Loucy (cell line): ENCODE measurements at regions not wholly inside any gene's neighbourhood (a gene's known extent, or its start where the extent isn't known, plus 50 kb on each side); places are given as distances from the start of the nearest gene placed in this dataset.

Source experiments
- H2AFZ ChIP-seq: fragments of 200-600 bp; sonication (generic); 2 replicates; pipeline ENCODE4 v1.6.0; 2016; ENCODE audit warnings: antibody characterized with exemption, mild to moderate bottlenecking, low read length, moderate library complexity
- H3F3A ChIP-seq: fragments of 200-600 bp; 2 replicates; pipeline ENCODE4 v1.6.0; 2016; ENCODE audit warnings: antibody characterized with exemption, low read depth, mild to moderate bottlenecking
- H3K27me3 ChIP-seq: fragments of 200-600 bp; sonication (generic); 2 replicates; pipeline ENCODE4 v1.6.1; 2014; ENCODE audit warnings: low read length, mild to moderate bottlenecking; ENCODE audit not compliant: insufficient read depth, poor library complexity, severe bottlenecking
- H3K36me3 ChIP-seq: fragments of 200-600 bp; sonication (generic); 2 replicates; pipeline ENCODE4 v1.6.1; 2016; ENCODE audit warnings: low read length; ENCODE audit not compliant: insufficient read depth
- H3K4me1 ChIP-seq: fragments of 200-600 bp; sonication (generic); 2 replicates; pipeline ENCODE4 v1.5.1; 2014; ENCODE audit warnings: low read length, mild to moderate bottlenecking; ENCODE audit not compliant: insufficient read depth, poor library complexity, severe bottlenecking
- H3K4me2 ChIP-seq: fragments of 200-600 bp; sonication (generic); 2 replicates; pipeline ENCODE4 v1.6.0; 2014; ENCODE audit warnings: antibody characterized with exemption, low read length, low read depth, mild to moderate bottlenecking; ENCODE audit not compliant: poor library complexity, severe bottlenecking
- H3K4me3 ChIP-seq: fragments of 200-600 bp; sonication (generic); 2 replicates; pipeline ENCODE4 v1.5.1; 2014; ENCODE audit warnings: low read length, mild to moderate bottlenecking, mixed read lengths; ENCODE audit not compliant: poor library complexity, severe bottlenecking
- H3K79me2 ChIP-seq: fragments of 200-600 bp; sonication (generic); 2 replicates; pipeline ENCODE4 v1.6.1; 2014; ENCODE audit warnings: low read length; ENCODE audit not compliant: insufficient read depth
- H3K9ac ChIP-seq: fragments of 200-600 bp; sonication (generic); 2 replicates; pipeline ENCODE4 v1.6.0; 2014; ENCODE audit warnings: mild to moderate bottlenecking, low read depth, low read length, moderate library complexity; ENCODE audit not compliant: poor library complexity, severe bottlenecking
- H3K9me2 ChIP-seq: fragments of 200-600 bp; sonication (generic); replicated peaks from 2 replicates; pipeline ENCODE4 v1.6.1; 2016; ENCODE audit warnings: low read depth, low read length, mixed read lengths
- H3K9me3 ChIP-seq: fragments of 200-600 bp; sonication (generic); 2 replicates; pipeline ENCODE4 v1.6.1; 2014; ENCODE audit warnings: mild to moderate bottlenecking, antibody characterized with exemption, low read length, low read depth; ENCODE audit not compliant: insufficient read depth
- H4K20me1 ChIP-seq: fragments of 200-600 bp; sonication (generic); 2 replicates; pipeline ENCODE4 v1.6.0; 2014; ENCODE audit warnings: antibody characterized with exemption, low read length, mild to moderate bottlenecking; ENCODE audit not compliant: insufficient read depth, poor library complexity, severe bottlenecking
- EZH2phosphoT487 ChIP-seq: fragments of 200-600 bp; IDR thresholded peaks from 2 replicates; pipeline ENCODE4 v1.6.1; 2018; ENCODE audit warnings: antibody characterized with exemption, mild to moderate bottlenecking, moderate library complexity, borderline replicate concordance
- TF ChIP-seq, protein P1 (sequence below): fragments of 200-600 bp; sonication (generic); conservative IDR thresholded peaks from 2 replicates; pipeline ENCODE4 v1.5.1; 2014; ENCODE audit warnings: mild to moderate bottlenecking, antibody characterized with exemption, low read length

DNA sequence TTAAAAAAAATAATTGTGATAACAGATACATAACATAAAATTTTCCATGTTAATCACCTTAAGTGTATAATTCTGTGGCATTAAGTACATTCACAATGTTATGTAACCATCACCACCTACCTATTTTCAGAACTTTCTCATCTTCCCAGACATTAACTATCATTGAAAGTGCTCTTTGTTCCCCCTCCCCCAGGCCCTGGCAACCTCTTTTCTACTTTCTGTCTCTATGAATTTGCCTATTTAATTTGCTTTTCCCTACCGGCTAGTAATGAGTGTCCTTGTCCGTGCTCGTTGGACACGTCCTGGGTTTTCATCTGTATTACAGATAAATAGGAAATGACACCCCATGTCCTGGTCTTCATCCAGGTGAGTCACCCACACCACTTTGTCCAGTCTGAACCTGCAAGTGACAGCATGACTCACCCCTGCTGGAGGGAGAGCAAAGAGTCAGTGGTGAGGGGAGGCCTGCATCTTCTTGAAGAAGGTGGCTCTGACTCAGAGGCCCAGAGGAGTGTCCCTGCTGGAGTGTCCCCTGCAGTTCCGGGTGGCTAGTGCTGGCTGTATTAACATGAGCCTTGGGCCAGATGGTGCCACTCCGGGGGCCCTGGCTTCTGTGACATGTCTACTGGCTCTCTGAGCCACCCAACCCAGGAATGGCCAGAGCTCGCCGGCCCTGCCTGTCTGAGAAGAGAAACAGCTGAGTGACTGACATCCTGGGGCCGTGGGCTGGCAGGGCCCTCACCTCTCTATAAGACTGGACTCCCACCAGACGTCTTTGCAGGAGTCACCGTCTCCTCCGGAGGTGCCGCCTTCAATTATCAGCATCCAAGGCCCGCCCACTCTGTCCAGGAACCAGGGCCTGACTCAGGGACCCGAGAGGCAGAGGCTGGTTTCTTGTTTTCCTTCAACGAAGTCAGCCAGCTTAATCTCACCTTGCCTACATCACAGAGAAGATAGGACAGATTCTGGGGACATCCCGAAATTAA lies 503.2 kb upstream of the MKI67 start:
- no peak overlapping the region for H3K4me2 ChIP-seq
- H3K9ac ChIP-seq, result no peak overlapping the region
- no peaks in the 10 kb centered on the region for H3K36me3 ChIP-seq
- no peaks in the 10 kb centered on the region for H3K27me3 ChIP-seq
- no peaks in the 10 kb centered on the region for H4K20me1 ChIP-seq
- no peaks in the 10 kb centered on the region for H3K9me3 ChIP-seq
- H3K79me2 ChIP-seq, result no peaks in the 10 kb centered on the region
- no peaks in the 10 kb centered on the region for H3F3A ChIP-seq
- no peaks in the 10 kb centered on the region for H3K9me2 ChIP-seq
- no peaks in the 10 kb centered on the region for H3K4me1 ChIP-seq
- H2AFZ ChIP-seq, result no peak overlapping the region
- H3K4me3 ChIP-seq, result no peak overlapping the region
- TF ChIP-seq, protein P1, sequence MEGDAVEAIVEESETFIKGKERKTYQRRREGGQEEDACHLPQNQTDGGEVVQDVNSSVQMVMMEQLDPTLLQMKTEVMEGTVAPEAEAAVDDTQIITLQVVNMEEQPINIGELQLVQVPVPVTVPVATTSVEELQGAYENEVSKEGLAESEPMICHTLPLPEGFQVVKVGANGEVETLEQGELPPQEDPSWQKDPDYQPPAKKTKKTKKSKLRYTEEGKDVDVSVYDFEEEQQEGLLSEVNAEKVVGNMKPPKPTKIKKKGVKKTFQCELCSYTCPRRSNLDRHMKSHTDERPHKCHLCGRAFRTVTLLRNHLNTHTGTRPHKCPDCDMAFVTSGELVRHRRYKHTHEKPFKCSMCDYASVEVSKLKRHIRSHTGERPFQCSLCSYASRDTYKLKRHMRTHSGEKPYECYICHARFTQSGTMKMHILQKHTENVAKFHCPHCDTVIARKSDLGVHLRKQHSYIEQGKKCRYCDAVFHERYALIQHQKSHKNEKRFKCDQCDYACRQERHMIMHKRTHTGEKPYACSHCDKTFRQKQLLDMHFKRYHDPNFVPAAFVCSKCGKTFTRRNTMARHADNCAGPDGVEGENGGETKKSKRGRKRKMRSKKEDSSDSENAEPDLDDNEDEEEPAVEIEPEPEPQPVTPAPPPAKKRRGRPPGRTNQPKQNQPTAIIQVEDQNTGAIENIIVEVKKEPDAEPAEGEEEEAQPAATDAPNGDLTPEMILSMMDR, result no peak
- TF ChIP-seq EZH2phosphoT487, result no peak

DNA sequence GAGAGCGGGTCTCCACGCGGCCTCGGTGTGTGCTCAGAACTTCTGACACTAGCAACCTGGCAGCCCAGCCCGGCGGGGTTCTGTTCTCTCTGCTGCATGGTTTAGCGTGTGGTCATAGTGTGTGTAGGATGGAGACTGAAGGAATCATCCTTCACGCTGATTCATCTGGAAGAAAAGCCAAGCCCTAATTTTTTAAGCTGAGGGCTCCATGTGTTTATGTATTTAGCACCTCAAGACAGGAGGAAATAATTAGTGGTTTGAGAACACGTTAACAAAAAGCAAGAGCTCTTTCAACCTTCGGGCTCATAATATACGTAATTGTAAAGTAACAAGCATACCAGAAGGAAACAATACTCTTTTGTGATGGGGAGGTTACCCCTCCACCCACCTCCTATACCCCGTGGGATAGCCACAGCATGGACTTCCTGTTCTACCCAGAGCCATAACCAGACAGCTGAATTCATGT lies 504.6 kb upstream of the MKI67 start:
- H3K4me3 ChIP-seq, result no peak overlapping the region
- H3K36me3 ChIP-seq, result no peaks in the 10 kb centered on the region
- H3K9me2 ChIP-seq, result no peaks in the 10 kb centered on the region
- H2AFZ ChIP-seq, result peak overlapping the region; percentile 41; the same call in 1 of the 2 replicates
- no peaks in the 10 kb centered on the region for H3K4me1 ChIP-seq
- no peaks in the 10 kb centered on the region for H4K20me1 ChIP-seq
- H3F3A ChIP-seq, result no peaks in the 10 kb centered on the region
- H3K9me3 ChIP-seq, result no peaks in the 10 kb centered on the region
- H3K27me3 ChIP-seq, result no peaks in the 10 kb centered on the region
- no peak overlapping the region for H3K9ac ChIP-seq
- no peak for TF ChIP-seq EZH2phosphoT487
- TF ChIP-seq, protein P1, result no peak
- H3K79me2 ChIP-seq, result no peaks in the 10 kb centered on the region
- no peak overlapping the region for H3K4me2 ChIP-seq

DNA sequence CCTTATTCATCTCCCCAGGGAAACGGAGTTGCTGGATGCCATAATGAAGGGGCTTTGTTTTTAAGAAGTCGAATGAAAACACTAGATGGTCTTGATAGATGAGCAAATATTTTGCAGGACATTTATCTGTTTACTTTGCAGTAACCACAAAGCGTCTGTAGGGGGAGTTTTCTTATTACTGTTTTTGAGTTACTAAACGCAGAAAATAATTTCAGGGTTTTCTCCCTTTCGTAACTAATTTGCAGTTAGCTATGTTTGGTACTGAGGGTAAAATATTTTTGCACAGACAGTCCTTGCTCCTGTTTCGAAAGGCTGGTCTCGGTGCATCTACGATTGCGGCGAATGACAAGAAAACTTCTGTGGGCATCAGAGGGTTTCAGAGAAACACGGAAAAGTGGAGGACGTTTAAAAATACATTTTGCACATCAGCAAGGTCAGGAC lies 505.6 kb upstream of the MKI67 start:
- 0 out of 2 replicates have a peak overlapping the region, but pooled peaks have one; percentile 41 for H2AFZ ChIP-seq
- no peaks in the 10 kb centered on the region for H3K9me3 ChIP-seq
- H3F3A ChIP-seq, result no peaks in the 10 kb centered on the region
- H3K4me1 ChIP-seq, result no peaks in the 10 kb centered on the region
- H3K9me2 ChIP-seq, result no peaks in the 10 kb centered on the region
- H3K9ac ChIP-seq, result no peak overlapping the region
- H3K4me2 ChIP-seq, result no peak overlapping the region
- no peak overlapping the region for H3K4me3 ChIP-seq
- TF ChIP-seq, protein P1, result peak; percentile 81
- no peak for TF ChIP-seq EZH2phosphoT487
- H3K36me3 ChIP-seq, result no peaks in the 10 kb centered on the region
- no peaks in the 10 kb centered on the region for H3K27me3 ChIP-seq
- no peaks in the 10 kb centered on the region for H4K20me1 ChIP-seq
- no peaks in the 10 kb centered on the region for H3K79me2 ChIP-seq
